ENCODE measurements at regions not wholly inside any gene's neighbourhood (a gene's known extent, or its start where the extent isn't known, plus 50 kb on each side); places are given as distances from the start of the nearest gene placed in this dataset.
A peak's percentile ranks its signal among the peaks of the same experiment; 100 is the strongest.

GRCh38 chr11:36751335-36751781 is 153.3 kb upstream of the RAG2 start:
- no peak for DNase-seq (ENCODE audit: extremely low spot score, unreplicated experiment)
- Mint-ChIP-seq H3K27me3 (peaks cover 17% of the 10 kb centered on the region), H3K36me3 (no peaks in the 10 kb centered on the region), H3K4me1 (ENCODE audit: unreplicated experiment) (peaks cover 21% of the 10 kb centered on the region), H3K9me3 (no peaks in the 10 kb centered on the region), H3K4me3 (no peak overlapping the region), H3K27ac (no peak overlapping the region)
- TF ChIP-seq, protein P1, sequence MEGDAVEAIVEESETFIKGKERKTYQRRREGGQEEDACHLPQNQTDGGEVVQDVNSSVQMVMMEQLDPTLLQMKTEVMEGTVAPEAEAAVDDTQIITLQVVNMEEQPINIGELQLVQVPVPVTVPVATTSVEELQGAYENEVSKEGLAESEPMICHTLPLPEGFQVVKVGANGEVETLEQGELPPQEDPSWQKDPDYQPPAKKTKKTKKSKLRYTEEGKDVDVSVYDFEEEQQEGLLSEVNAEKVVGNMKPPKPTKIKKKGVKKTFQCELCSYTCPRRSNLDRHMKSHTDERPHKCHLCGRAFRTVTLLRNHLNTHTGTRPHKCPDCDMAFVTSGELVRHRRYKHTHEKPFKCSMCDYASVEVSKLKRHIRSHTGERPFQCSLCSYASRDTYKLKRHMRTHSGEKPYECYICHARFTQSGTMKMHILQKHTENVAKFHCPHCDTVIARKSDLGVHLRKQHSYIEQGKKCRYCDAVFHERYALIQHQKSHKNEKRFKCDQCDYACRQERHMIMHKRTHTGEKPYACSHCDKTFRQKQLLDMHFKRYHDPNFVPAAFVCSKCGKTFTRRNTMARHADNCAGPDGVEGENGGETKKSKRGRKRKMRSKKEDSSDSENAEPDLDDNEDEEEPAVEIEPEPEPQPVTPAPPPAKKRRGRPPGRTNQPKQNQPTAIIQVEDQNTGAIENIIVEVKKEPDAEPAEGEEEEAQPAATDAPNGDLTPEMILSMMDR (conservative IDR thresholded peaks at IDR 0.05): no peak

- Mint-ChIP-seq H3K27me3 (peaks cover 17% of the 10 kb centered on the region), H3K4me3 (no peak overlapping the region), H3K9me3 (no peaks in the 10 kb centered on the region), H3K4me1 (ENCODE audit: unreplicated experiment) (peaks cover 21% of the 10 kb centered on the region), H3K36me3 (no peaks in the 10 kb centered on the region), H3K27ac (no peak overlapping the region)
- TF ChIP-seq, protein P1 (conservative IDR thresholded peaks at IDR 0.05): no peak
- no peak for DNase-seq (ENCODE audit: extremely low spot score, unreplicated experiment)
Observed at GRCh38 chr11:36750349-36750748, 152.3 kb upstream of the RAG2 start.

DNA sequence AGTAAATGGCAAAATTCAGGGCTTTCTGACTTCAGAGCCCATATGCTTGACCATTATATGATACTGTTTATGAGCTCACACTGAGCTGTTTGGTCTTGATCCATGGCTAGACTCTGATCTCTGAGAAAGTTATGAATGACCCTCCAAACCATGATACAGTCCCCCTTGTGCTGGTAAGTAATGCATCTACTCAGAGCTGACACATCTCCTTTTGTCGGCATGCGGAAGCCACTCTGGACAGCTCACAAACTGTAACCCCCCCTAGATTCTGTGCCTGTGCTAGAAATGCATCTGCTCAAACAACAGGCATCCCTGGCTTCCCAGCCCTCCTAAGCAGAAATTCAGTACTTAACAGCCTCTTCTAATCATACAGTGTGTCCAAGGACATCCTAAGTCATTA is 150.8 kb upstream of the RAG2 start:
- no peak overlapping the region for H3K27ac Mint-ChIP-seq
- no peak for DNase-seq (ENCODE audit: extremely low spot score, unreplicated experiment)
- no peaks in the 10 kb centered on the region for H3K36me3 Mint-ChIP-seq
- TF ChIP-seq, protein P1 (conservative IDR thresholded peaks at IDR 0.05): no peak
- no peaks in the 10 kb centered on the region for H3K9me3 Mint-ChIP-seq
- H3K27me3 Mint-ChIP-seq: peaks cover 21% of the 10 kb centered on the region
- H3K4me3 Mint-ChIP-seq: no peak overlapping the region
- peaks cover 28% of the 10 kb centered on the region for H3K4me1 Mint-ChIP-seq (ENCODE audit: unreplicated experiment)

DNA sequence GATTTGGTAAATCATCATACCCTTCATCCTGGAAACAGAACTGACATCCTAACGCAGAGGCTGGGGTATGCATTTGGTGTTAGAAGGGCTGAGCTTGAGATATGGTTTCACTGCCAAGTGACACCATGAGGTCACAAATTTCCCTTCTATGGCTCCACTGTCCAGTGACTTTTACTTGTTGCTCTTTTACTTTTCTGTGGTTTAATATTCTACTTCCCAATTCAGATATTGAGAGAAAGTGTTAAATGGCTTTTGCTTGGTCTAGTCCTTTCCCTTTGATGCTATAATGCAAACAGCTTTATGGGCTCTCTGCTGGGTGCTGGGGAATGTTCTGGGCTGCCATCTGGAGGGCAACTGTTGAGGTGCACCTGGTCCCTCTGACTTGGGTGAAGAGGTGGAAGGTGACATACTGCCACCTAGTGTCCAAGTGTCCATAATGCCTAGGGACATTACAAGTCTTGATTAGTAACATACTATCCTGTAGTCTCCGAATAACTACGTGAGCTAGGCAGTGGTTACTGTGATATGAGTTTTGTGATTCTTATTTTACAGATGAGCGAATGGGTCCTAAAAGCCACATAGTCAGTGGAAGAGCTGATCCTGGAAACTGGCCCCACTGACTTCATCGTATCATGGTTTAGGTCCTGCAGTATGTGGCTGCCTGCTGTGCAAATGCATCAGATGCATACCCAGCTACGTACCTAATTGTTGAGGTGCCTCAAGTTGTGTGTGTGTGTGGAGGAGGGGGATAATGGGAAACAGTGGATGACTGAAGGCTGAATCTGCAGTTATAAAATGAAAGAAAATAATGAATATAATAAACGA is 149.1 kb upstream of the RAG2 start:
- Mint-ChIP-seq H3K4me1 (ENCODE audit: unreplicated experiment) (peaks cover 20% of the 10 kb centered on the region), H3K27me3 (peaks cover 24% of the 10 kb centered on the region), H3K9me3 (no peaks in the 10 kb centered on the region), H3K27ac (peak overlapping the region; percentile 19), H3K36me3 (no peaks in the 10 kb centered on the region), H3K4me3 (no peak overlapping the region)
- peak; percentile 87 for DNase-seq (ENCODE audit: extremely low spot score, unreplicated experiment)
- TF ChIP-seq, protein P1 (conservative IDR thresholded peaks at IDR 0.05): peak; percentile 100

DNA sequence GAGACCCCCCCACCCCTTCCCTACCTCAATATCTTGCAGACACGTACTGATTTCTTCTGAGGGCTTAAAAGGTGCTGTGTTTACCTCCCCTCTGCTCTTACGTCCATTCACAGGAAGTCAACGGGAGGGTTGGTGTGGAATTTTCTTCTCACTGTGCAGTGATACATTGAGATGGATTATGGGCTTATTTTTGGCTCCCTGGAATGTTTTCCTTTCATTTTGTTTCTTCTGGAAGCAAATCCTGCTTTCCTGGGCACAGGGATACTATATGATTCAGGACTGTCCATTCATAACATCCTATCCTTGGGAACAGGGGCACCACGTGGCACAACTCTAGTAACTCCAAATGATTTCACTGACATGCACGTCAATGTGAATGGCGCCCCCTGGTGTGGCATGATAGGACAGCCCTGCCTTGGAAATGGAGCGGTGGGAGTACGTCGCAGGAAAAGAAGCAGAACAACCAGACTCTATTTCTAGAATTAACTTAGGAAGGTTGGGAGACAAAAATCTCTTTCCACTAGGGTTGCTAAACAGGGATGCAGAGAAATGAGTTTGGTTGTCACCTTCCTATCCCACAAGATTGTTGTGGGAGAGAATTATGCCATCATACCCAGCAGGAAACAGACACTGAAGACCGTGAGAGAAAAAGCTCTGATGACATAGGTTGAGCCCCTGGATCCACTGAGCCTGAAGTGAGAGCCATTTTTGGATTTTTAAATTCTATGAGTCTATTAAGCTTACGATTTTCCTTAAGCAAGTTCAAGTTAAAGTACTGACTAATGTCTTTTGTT is 146.5 kb upstream of the RAG2 start:
- Mint-ChIP-seq H3K9me3 (no peaks in the 10 kb centered on the region), H3K27me3 (peaks cover 34% of the 10 kb centered on the region), H3K4me3 (no peak overlapping the region), H3K27ac (no peak overlapping the region), H3K36me3 (no peaks in the 10 kb centered on the region), H3K4me1 (ENCODE audit: unreplicated experiment) (peaks cover 14% of the 10 kb centered on the region)
- DNase-seq (ENCODE audit: extremely low spot score, unreplicated experiment): peak; percentile 72
- TF ChIP-seq, protein P1 (conservative IDR thresholded peaks at IDR 0.05): peak; percentile 83
